Heart right ventricle (tissue), 16 donors: ENCODE measurements at regions not wholly inside any gene's neighbourhood (a gene's known extent, or its start where the extent isn't known, plus 50 kb on each side); places are given as distances from the start of the nearest gene placed in this dataset.

Experiments used
- ATAC-seq, 8 donors: fragments of 200-7000 bp; cut with Tn5 transposase; one replicate each; pipeline ENCODE4 v1.9.1; 2020; ENCODE audit warnings: mild to moderate bottlenecking in 8 of 8, moderate library complexity in 8 of 8, moderate number of reproducible peaks in 1 of 8
- DNase-seq, 2 donors: peaks; one replicate each; pipeline ENCODE4 v3.0.0-alpha.2; 2020
- H3K27ac ChIP-seq, 10 donors: fragments of 200-600 bp; sonication (generic) in 2 of 10; one replicate each; pipeline versions ENCODE4 v1.5.0 to v1.8.0; 2020 to 2022; ENCODE audit warnings: mild to moderate bottlenecking in 3 of 10
- H3K27me3 ChIP-seq, 7 donors: fragments of 200-600 bp; one replicate each; pipeline ENCODE4 v1.8.0; 2021 to 2022; ENCODE audit warnings: mild to moderate bottlenecking in 2 of 7
- H3K36me3 ChIP-seq, 9 donors: fragments of 200-600 bp; sonication (generic) in 1 of 9; one replicate each; pipeline versions ENCODE4 v1.5.0 to v1.8.0; 2020 to 2022; ENCODE audit warnings: mild to moderate bottlenecking in 2 of 9
- H3K4me1 ChIP-seq, 9 donors: fragments of 200-600 bp; sonication (generic) in 1 of 9; one replicate each; pipeline versions ENCODE4 v1.5.0 to v1.8.0; 2020 to 2022; ENCODE audit warnings: mild to moderate bottlenecking in 4 of 9
- H3K4me3 ChIP-seq, 10 donors: fragments of 200-600 bp; sonication (generic) in 2 of 10; one replicate each; pipeline versions ENCODE4 v1.5.0 to v1.8.0; 2020 to 2022; ENCODE audit warnings: mild to moderate bottlenecking in 7 of 10, moderate library complexity in 2 of 10
- H3K9me3 ChIP-seq, 11 donors: fragments of 200-600 bp in 10 of 11; sonication (generic) in 2 of 11; one replicate each; pipeline versions ENCODE4 v1.5.0 to v1.8.0; 2013 to 2022; ENCODE audit warnings: mild to moderate bottlenecking in 2 of 11, control low read depth in 1 of 11, moderate library complexity in 1 of 11
- CTCF ChIP-seq, 9 donors: fragments of 200-600 bp; sonication (generic) in 2 of 9; IDR thresholded peaks; one replicate each; pipeline versions ENCODE4 v1.5.0 to v1.8.0; 2021 to 2022; ENCODE audit warnings: antibody characterized with exemption in 9 of 9, mild to moderate bottlenecking in 5 of 9, moderate library complexity in 1 of 9
- WGBS, 2 donors: extraction: QIAGEN DNeasy Blood & Tissue Kit; methylation state at CpG; one replicate each; pipeline ENCODE4 v1.1.7; 2013; ENCODE audit warnings: inconsistent platforms in 1 of 2; 5-methylcytosine and 5-hydroxymethylcytosine counted together
- intact Hi-C, 10 donors: fragments of 100-400 bp; cut with DNase I; formaldehyde crosslinking; loops; one replicate each; pipeline versions ENCODE4 v1.11.1 to v1.14.2; 2022
- donor health status: Arrhythmogenic right ventricular cardiomyopathy.
- donor health status: ischemic (EF 13 %, LVEDD 7.1; RV severe dilation, severe dysfunction).
- donor health status: healthy with polysubstance abuse.
- donor health status: DM: no; HTN: yes; CAD: no.
- donor health status: DM: no; HTN: no; CAD: no.
- donor health status: ischemic (EF 25% LVEDD 6.9; RV normal size, moderate dysfunction).
- donor health status: ischemic (EF 25% LVEDD 5.7; RV mildly dilated, moderate dysfunction).
- donor health status: healthy.
- donor health status: DM: yes; HTN: yes; CAD: no.
- donor health status: Ischemic cardiomyopathy.
- donor health status: ischemic (EF 35%, LVEDD 5.7; RV mildly dilated, moderate dysfunction).
- donor health status: nonischemic (EF 11% LVEDD 7.7; RV severe dilation, severe dysfunction).
- donor health status: DM: yes; HTN: yes; CAD: no.
- donor health status: PGD.
- donor health status: ischemic (EF 29% LVEDD 5.4; RV normal size, mild dysfunction).
- donor health status: nonischemic (EF 23%, LVEDD 6.1; RV moderate dilation, normal function).

- H3K4me3 ChIP-seq: no peak overlapping the region
- H3K27me3 ChIP-seq: peaks cover 0 to 20% (median 0%) of the 10 kb centered on the region in 7 donors
- H3K27ac ChIP-seq: no peak overlapping the region
- DNase-seq (no peak), ATAC-seq (no peak)
- no peaks in the 10 kb centered on the region for H3K9me3 ChIP-seq
- peaks cover 0 to 4% (median 0%) of the 10 kb centered on the region in 9 donors for H3K4me1 ChIP-seq
- WGBS, 2 donors: 70 to 75% methylated on average over 7 of the region's 7 CpGs
- no peaks in the 10 kb centered on the region for H3K36me3 ChIP-seq
- intact Hi-C loops: no loop called here
- no peak for TF ChIP-seq CTCF (IDR thresholded peaks at IDR 0.05)
Measured at GRCh38 chr17:34763728-34764665, 184.6 kb downstream of the TMEM132E start.

GRCh38 chr17:34762078-34762477 is 182.7 kb downstream of the TMEM132E start:
- intact Hi-C loops: no loop called here

DNA sequence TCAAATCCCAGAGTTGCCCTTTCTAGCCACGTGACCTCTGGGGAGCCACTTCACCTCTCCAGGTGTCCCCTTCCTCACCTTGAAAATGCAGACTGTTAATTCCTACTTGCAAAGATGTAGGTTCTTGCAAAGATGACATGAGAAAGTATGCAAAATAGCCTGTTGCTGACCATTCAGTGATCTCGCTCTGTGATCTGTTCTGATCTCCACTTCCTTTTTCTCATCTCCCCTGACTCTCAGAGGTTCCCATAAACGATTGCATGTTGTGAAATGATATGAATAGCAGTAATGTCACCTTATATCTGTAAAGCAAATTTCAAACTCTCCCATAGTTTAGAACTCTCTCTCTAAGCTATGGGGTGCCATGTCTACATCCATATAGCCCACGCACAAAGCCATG is 182.3 kb downstream of the TMEM132E start:
- no peak for ATAC-seq
- H3K27me3 ChIP-seq: peaks cover 0 to 28% (median 0%) of the 10 kb centered on the region in 7 donors
- peaks cover 0 to 5% (median 0%) of the 10 kb centered on the region in 9 donors for H3K4me1 ChIP-seq
- no peak overlapping the region for H3K27ac ChIP-seq
- no peaks in the 10 kb centered on the region for H3K36me3 ChIP-seq
- no peak for TF ChIP-seq CTCF (IDR thresholded peaks at IDR 0.05)
- H3K4me3 ChIP-seq: no peak overlapping the region
- DNase-seq: no peak
- intact Hi-C loops: no loop called here
- WGBS, 2 donors: 65 to 71% methylated on average over 4 of the region's 4 CpGs
- no peaks in the 10 kb centered on the region for H3K9me3 ChIP-seq

More at GRCh38 chr17:34762078-34762477, 182.7 kb downstream of the TMEM132E start:
- DNase-seq (no peak), ATAC-seq (no peak)
- H3K27ac ChIP-seq: no peak overlapping the region
- no peaks in the 10 kb centered on the region for H3K36me3 ChIP-seq
- H3K9me3 ChIP-seq: no peaks in the 10 kb centered on the region
- H3K4me3 ChIP-seq: no peak overlapping the region
- TF ChIP-seq CTCF (IDR thresholded peaks at IDR 0.05): no peak
- peaks cover 0 to 27% (median 0%) of the 10 kb centered on the region in 7 donors for H3K27me3 ChIP-seq
- H3K4me1 ChIP-seq: peaks cover 0 to under 1% (median 0%) of the 10 kb centered on the region in 9 donors
- 67 to 73% methylated on average over 3 of the region's 3 CpGs for WGBS, 2 donors

DNA sequence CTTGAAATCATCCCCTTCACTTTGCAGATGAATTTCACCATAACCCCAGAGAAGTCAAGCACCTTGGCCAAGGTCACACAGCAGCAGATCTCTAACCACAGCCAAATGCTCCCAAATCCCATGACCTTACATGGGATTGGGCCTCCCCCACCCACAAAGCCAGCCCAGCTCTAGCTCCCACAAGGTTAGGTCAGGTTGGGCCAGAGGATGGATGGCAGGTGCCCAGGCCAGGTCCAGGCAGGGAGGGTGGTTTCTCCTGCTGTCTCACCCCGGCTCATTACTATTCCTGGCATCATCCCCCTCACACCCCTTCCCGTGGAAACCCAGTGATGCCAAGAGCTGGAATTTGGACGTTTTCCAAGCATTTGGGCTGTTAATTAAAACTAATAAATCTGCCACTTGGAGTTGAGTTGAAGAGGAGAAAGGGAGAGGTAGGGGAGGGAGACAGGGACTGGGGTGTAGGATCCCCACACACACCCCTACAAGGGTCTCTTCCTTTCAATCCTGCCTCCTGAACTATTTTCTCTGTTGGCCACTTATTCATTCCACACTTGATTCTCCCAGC is 181.6 kb downstream of the TMEM132E start:
- H3K27ac ChIP-seq: no peak overlapping the region
- TF ChIP-seq CTCF (IDR thresholded peaks at IDR 0.05): no peak
- intact Hi-C loops: no loop called here
- peaks cover 0 to 28% (median 0%) of the 10 kb centered on the region in 7 donors for H3K27me3 ChIP-seq
- no peaks in the 10 kb centered on the region for H3K36me3 ChIP-seq
- H3K4me1 ChIP-seq: peaks cover 0 to 11% (median 0%) of the 10 kb centered on the region in 9 donors
- WGBS, 2 donors: 26 to 27% methylated on average over 3 of the region's 3 CpGs
- ATAC-seq: no peak
- no peak for DNase-seq
- H3K9me3 ChIP-seq: no peaks in the 10 kb centered on the region
- no peak overlapping the region for H3K4me3 ChIP-seq
